NT2/D1 (cell line): ENCODE measurements at regions not wholly inside any gene's neighbourhood (a gene's known extent, or its start where the extent isn't known, plus 50 kb on each side); places are given as distances from the start of the nearest gene placed in this dataset.
A peak's percentile ranks its signal among the peaks of the same experiment; 100 is the strongest.

Experiments used
- DNase-seq: peaks from one replicate; pipeline ENCODE4 v3.0.0-alpha.2; 2011; ENCODE audit warnings: low read depth, low spot score
- H3K27me3 ChIP-seq: 2 replicates; pipeline ENCODE4 v1.6.0; 2011; ENCODE audit warnings: mild to moderate bottlenecking; ENCODE audit not compliant: insufficient read length, insufficient read depth
- H3K36me3 ChIP-seq: 2 replicates; pipeline ENCODE4 v1.6.1; 2011; ENCODE audit warnings: mild to moderate bottlenecking, low read length, mixed read lengths; ENCODE audit not compliant: insufficient read depth, insufficient read length
- H3K4me1 ChIP-seq: 2 replicates; pipeline ENCODE4 v1.5.1; 2011; ENCODE audit not compliant: insufficient read depth, insufficient read length
- H3K4me3 ChIP-seq: 2 replicates; pipeline ENCODE4 v1.5.1; 2011; ENCODE audit warnings: low read depth; ENCODE audit not compliant: insufficient read length
- H3K9ac ChIP-seq: 2 replicates; pipeline ENCODE4 v1.6.0; 2011; ENCODE audit warnings: low read depth; ENCODE audit not compliant: insufficient read length
- H3K9me3 ChIP-seq: 2 replicates; pipeline ENCODE4 v1.5.1; 2011; ENCODE audit warnings: mild to moderate bottlenecking, low read length; ENCODE audit not compliant: insufficient read depth
- SUZ12 ChIP-seq: IDR thresholded peaks from 2 replicates; pipeline ENCODE4 v1.6.1; 2011; ENCODE audit not compliant: insufficient read length, insufficient read depth; ENCODE audit errors: extremely low read depth
- YY1 ChIP-seq: IDR thresholded peaks from 2 replicates; pipeline ENCODE4 v1.6.1; 2011; ENCODE audit not compliant: insufficient read length, insufficient read depth
- ZNF274 ChIP-seq: IDR thresholded peaks from 2 replicates; pipeline ENCODE4 v1.6.1; 2011; ENCODE audit warnings: mild to moderate bottlenecking, low read depth, low read length

- Histone ChIP-seq H3K9me3 (no peaks in the 10 kb centered on the region), H3K9ac (no peak overlapping the region), H3K27me3 (no peaks in the 10 kb centered on the region), H3K36me3 (no peaks in the 10 kb centered on the region), H3K4me3 (no peak overlapping the region), H3K4me1 (no peaks in the 10 kb centered on the region)
- DNase-seq = no peak
- TF ChIP-seq YY1 = no peak
- TF ChIP-seq ZNF274 = no peak
- no peak for TF ChIP-seq SUZ12
Observed at GRCh38 chr9:79131246-79131774, 440.5 kb upstream of the TLE4 start.

GRCh38 chr9:79131824-79132377 is 439.9 kb upstream of the TLE4 start:
- no peak for DNase-seq
- no peak for TF ChIP-seq YY1
- no peak for TF ChIP-seq SUZ12
- no peak for TF ChIP-seq ZNF274
- Histone ChIP-seq H3K9me3 (no peaks in the 10 kb centered on the region), H3K36me3 (no peaks in the 10 kb centered on the region), H3K27me3 (no peaks in the 10 kb centered on the region), H3K9ac (no peak overlapping the region), H3K4me1 (no peaks in the 10 kb centered on the region), H3K4me3 (no peak overlapping the region)

GRCh38 chr9:79134654-79135053 is 437.1 kb upstream of the TLE4 start:
- Histone ChIP-seq H3K4me1 (no peaks in the 10 kb centered on the region), H3K4me3 (no peak overlapping the region), H3K27me3 (no peaks in the 10 kb centered on the region), H3K36me3 (no peaks in the 10 kb centered on the region), H3K9me3 (no peaks in the 10 kb centered on the region), H3K9ac (no peak overlapping the region)
- TF ChIP-seq ZNF274 (no peak), SUZ12 (no peak), YY1 (no peak)
- peak; percentile 30 for DNase-seq

- TF ChIP-seq ZNF274 (no peak), SUZ12 (no peak), YY1 (no peak)
- Histone ChIP-seq H3K27me3 (no peaks in the 10 kb centered on the region), H3K4me1 (no peaks in the 10 kb centered on the region), H3K36me3 (no peaks in the 10 kb centered on the region), H3K9me3 (no peaks in the 10 kb centered on the region), H3K4me3 (no peak overlapping the region), H3K9ac (no peak overlapping the region)
- no peak for DNase-seq
Observed at GRCh38 chr9:79135681-79136415, 435.9 kb upstream of the TLE4 start.

- Histone ChIP-seq H3K4me1 (no peaks in the 10 kb centered on the region), H3K9ac (no peak overlapping the region), H3K9me3 (no peaks in the 10 kb centered on the region), H3K4me3 (no peak overlapping the region), H3K27me3 (no peaks in the 10 kb centered on the region), H3K36me3 (no peaks in the 10 kb centered on the region)
- DNase-seq = no peak
- no peak for TF ChIP-seq SUZ12
Observed at GRCh38 chr9:79140751-79141150, 431.0 kb upstream of the TLE4 start.

DNA sequence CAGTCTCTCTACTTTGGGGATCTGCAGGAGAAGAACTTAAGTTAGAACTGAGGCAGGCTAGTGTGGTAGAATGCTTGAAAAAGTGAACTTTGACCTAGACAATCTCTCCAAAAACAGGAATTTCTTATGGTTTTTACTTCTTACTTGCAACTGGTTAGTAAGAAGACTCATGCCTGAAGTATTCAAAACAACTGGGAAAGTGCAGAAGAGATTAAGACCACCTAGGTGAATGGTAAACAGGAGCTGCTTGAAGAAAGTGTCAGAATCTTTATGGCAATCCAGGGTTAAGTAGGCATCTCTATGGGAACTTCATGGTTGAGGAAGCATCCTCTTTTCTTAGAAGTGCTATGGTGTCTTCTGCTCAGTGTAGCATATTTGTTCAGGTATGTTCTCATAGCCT is 428.6 kb upstream of the TLE4 start:
- Histone ChIP-seq H3K9ac (no peak overlapping the region), H3K36me3 (no peaks in the 10 kb centered on the region), H3K9me3 (no peaks in the 10 kb centered on the region), H3K4me3 (no peak overlapping the region), H3K27me3 (no peaks in the 10 kb centered on the region), H3K4me1 (no peaks in the 10 kb centered on the region)
- DNase-seq = no peak
- no peak for TF ChIP-seq YY1

DNA sequence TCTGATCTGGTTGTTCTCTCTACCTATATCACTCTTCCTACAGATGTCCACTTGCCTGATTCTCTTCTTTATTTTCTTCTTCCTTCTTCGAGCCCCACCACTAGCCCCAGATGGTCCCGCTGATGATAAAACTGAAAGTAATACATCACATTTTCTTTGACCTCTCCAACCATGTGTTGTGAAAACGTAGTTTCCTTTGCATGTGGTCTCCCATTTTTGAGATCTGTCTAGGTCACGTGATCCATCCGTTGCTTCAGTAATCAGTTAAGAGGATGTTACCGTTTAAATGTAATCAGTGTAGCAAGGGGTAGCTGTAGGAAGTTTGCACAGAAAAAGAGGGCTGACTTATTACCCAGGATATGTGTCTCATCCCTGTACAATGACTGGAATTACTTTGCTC is 426.3 kb upstream of the TLE4 start:
- DNase-seq = no peak
- Histone ChIP-seq H3K4me1 (no peaks in the 10 kb centered on the region), H3K4me3 (no peak overlapping the region), H3K36me3 (no peaks in the 10 kb centered on the region), H3K27me3 (no peaks in the 10 kb centered on the region), H3K9me3 (no peaks in the 10 kb centered on the region), H3K9ac (no peak overlapping the region)
- TF ChIP-seq ZNF274 (no peak), YY1 (no peak), SUZ12 (no peak)
